ENCODE measurements at regions not wholly inside any gene's neighbourhood (a gene's known extent, or its start where the extent isn't known, plus 50 kb on each side); places are given as distances from the start of the nearest gene placed in this dataset.

- TF ChIP-seq POLR2A (IDR thresholded peaks at IDR 0.05) (no peak), CTCF (IDR thresholded peaks at IDR 0.05) (no peak)
Measured at GRCh38 chr9:28190981-28191380, 617.7 kb upstream of the C9orf72 start.
